ENCODE measurements at regions not wholly inside any gene's neighbourhood (a gene's known extent, or its start where the extent isn't known, plus 50 kb on each side); places are given as distances from the start of the nearest gene placed in this dataset.

DNA sequence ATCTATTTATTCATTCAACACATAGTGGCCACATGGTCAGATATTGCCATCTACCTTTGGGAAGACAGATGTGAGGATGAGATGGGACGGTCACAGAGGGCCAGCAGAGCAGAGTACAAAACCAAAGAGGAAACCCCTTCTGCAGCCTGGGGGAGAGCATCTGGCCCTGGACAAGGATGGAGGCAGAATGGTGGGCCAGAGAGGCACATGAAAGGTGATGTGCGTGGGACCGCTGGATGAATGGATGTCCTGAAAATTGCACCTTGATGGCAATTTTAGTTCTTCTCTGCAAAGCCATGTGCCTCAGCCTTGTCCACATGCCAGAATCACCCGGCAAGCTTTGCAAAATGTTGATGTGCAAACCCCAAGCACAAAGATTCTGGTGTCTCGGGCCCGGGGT lies 77.4 kb upstream of the CD93 start:
- TF ChIP-seq CTCF (conservative IDR thresholded peaks at IDR 0.05; ENCODE audit: low read depth, low read length) = no peak
- no peak for TF ChIP-seq POLR2A (IDR thresholded peaks at IDR 0.05; ENCODE audit: low read depth, low read length)
- no peak for TF ChIP-seq BHLHE40 (IDR thresholded peaks at IDR 0.05; ENCODE audit: low read depth, low read length)
- TF ChIP-seq MAFK (IDR thresholded peaks at IDR 0.05; ENCODE audit: low read depth, low read length) = no peak
- TF ChIP-seq MAZ (IDR thresholded peaks at IDR 0.05; ENCODE audit: borderline replicate concordance, low read depth, low read length) = no peak
- no peak for TF ChIP-seq CHD1 (IDR thresholded peaks at IDR 0.05; ENCODE audit: low read depth, low read length)
- no peak for TF ChIP-seq RCOR1 (IDR thresholded peaks at IDR 0.05; ENCODE audit: insufficient replicate concordance, low read length)
- TF ChIP-seq CEBPB (IDR thresholded peaks at IDR 0.05; ENCODE audit: low read depth, low read length) = no peak
- no peak for TF ChIP-seq RAD21 (IDR thresholded peaks at IDR 0.05; ENCODE audit: low read length)
- TF ChIP-seq MXI1 (IDR thresholded peaks at IDR 0.05; ENCODE audit: borderline replicate concordance, low read depth, low read length) = no peak
- TF ChIP-seq SMC3 (IDR thresholded peaks at IDR 0.05; ENCODE audit: low read depth, low read length) = no peak
- TF ChIP-seq FOS (IDR thresholded peaks at IDR 0.05; ENCODE audit: low read depth, low read length) = no peak
